GM06990 (cell line): ENCODE measurements at regions not wholly inside any gene's neighbourhood (a gene's known extent, or its start where the extent isn't known, plus 50 kb on each side); places are given as distances from the start of the nearest gene placed in this dataset.

Experiments used
- DNase-seq: peaks from one replicate; pipeline ENCODE4 v3.0.0-alpha.2; 2011; ENCODE audit not compliant: insufficient read length; ENCODE audit errors: extremely low read depth
- H3K27me3 ChIP-seq: replicated peaks from 2 replicates; pipeline ENCODE4 v1.6.0; 2011; ENCODE audit warnings: low read length; ENCODE audit not compliant: control insufficient read depth, insufficient read depth
- H3K36me3 ChIP-seq: 2 replicates; pipeline ENCODE4 v1.5.1; 2011; ENCODE audit warnings: low read length; ENCODE audit not compliant: control insufficient read depth, insufficient read depth
- H3K4me3 ChIP-seq: replicated peaks from 2 replicates; pipeline ENCODE4 v1.5.1; 2011; ENCODE audit warnings: low read depth, mild to moderate bottlenecking, control low read depth, low read length
- TF ChIP-seq, protein P1 (sequence below): IDR thresholded peaks from 2 replicates; pipeline ENCODE4 v1.5.1; 2011; ENCODE audit warnings: low read length, control low read depth, mild to moderate bottlenecking, inconsistent platforms; ENCODE audit not compliant: insufficient read depth, poor library complexity, severe bottlenecking

DNA sequence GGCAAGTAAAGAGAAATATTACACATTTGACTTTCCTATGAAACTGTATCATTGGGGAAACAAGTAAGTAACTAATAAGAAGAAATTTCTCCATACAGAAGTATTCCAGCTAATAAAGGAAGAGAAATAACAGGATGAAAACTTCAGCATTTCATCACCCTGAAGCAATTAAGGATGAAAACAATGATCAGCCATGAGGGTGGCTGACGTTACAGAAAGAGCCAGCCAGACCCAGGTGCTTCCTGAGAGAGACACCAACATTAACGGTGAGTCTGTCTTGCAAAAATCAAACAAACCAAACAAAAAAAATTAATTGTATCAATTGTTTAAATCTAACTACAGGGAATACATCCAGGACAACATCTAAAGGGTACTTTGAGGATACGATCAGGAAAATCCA lies 190.0 kb downstream of the ARRDC4 start:
- Histone ChIP-seq H3K36me3 (no peaks in the 10 kb centered on the region), H3K27me3 (no peaks in the 10 kb centered on the region), H3K4me3 (no peak overlapping the region)
- DNase-seq: no peak
- TF ChIP-seq, protein P1, sequence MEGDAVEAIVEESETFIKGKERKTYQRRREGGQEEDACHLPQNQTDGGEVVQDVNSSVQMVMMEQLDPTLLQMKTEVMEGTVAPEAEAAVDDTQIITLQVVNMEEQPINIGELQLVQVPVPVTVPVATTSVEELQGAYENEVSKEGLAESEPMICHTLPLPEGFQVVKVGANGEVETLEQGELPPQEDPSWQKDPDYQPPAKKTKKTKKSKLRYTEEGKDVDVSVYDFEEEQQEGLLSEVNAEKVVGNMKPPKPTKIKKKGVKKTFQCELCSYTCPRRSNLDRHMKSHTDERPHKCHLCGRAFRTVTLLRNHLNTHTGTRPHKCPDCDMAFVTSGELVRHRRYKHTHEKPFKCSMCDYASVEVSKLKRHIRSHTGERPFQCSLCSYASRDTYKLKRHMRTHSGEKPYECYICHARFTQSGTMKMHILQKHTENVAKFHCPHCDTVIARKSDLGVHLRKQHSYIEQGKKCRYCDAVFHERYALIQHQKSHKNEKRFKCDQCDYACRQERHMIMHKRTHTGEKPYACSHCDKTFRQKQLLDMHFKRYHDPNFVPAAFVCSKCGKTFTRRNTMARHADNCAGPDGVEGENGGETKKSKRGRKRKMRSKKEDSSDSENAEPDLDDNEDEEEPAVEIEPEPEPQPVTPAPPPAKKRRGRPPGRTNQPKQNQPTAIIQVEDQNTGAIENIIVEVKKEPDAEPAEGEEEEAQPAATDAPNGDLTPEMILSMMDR: no peak

DNA sequence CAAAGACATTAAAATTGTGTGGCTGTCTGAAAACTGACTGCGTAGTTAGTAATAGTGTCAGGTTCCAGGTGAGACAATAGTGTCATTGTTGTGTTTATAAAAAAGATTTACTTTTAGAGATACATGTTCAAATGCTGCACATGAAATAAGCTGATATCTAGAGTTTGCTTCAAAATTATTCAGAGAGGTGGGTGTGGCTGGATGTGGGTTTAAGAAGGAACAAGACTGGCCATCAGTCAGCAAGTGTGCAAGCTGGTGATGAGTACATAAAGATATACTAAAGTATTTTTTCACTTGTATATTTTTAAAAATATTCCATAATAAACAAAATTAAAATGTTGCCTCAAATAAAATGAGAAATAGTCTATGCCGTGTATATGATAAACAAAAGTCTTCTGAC lies 190.6 kb downstream of the ARRDC4 start:
- H3K36me3 ChIP-seq: no peaks in the 10 kb centered on the region
- H3K4me3 ChIP-seq: no peak overlapping the region
- no peak for DNase-seq
- H3K27me3 ChIP-seq: no peaks in the 10 kb centered on the region
- TF ChIP-seq, protein P1: no peak

DNA sequence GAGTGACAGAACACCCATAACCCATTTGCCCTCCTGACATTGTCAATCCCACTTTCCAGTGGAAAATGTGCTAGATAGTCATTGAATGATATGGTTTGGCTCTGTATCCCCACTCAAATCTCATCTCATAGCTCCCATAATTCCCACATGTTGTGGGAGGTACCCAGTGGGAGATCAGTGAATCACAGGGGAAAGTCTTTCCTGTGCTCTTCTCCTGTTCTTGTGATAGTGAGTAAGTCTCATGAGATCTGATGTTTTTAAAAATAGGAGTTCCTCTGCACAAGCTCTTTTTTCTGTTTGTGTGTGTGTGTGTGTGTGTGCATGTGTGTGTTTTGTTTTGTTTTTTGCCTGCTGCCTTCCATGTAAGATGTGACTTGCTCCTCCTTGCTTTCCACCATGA lies 191.7 kb downstream of the ARRDC4 start:
- Histone ChIP-seq H3K4me3 (no peak overlapping the region), H3K36me3 (no peaks in the 10 kb centered on the region), H3K27me3 (no peaks in the 10 kb centered on the region)
- no peak for DNase-seq
- TF ChIP-seq, protein P1: no peak

DNA sequence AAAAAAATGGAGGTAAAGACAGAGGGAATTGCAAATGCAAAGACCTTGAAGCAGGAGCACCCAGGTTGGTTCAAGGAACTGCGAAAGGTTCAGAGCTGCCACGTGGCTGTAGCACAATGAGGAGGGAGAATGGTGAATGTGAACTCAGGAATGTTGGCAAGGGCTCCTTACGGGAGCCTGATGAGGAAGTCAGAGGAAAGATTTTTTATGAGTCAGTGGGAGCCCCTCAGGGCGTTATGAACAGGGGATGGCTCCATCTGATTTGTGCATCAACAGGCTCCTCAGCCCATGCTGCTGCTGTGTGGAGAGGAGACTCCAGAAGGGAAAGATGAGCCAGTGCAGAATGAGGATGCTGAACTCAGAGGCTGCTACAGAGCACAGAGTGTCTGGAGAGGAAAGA lies 194.4 kb downstream of the ARRDC4 start:
- no peak for DNase-seq

DNA sequence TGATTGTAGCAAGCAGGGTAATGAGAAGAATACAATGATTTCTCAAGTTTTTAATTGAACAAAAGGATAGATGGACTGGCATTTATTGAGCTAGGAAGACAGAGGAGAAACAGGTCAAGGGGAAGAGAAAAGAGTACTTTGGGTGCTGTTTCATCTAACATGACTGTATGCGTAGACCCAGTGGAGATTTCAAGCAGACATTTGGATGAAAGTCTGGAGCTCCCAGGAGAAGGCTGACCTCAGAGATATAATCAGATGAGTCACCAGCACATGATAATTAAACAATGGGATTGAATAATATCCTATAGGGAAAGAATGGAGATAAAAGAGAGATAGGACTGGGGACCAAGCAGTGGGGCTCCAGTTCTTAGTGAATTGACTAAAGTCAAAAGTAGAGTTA lies 194.9 kb downstream of the ARRDC4 start:
- TF ChIP-seq, protein P1: no peak
- DNase-seq: no peak
- Histone ChIP-seq H3K27me3 (no peaks in the 10 kb centered on the region), H3K36me3 (no peaks in the 10 kb centered on the region), H3K4me3 (no peak overlapping the region)

More for the DNA sequence above, 194.4 kb downstream of the ARRDC4 start:
- TF ChIP-seq, protein P1: no peak
- H3K27me3 ChIP-seq: no peaks in the 10 kb centered on the region
- no peaks in the 10 kb centered on the region for H3K36me3 ChIP-seq
- no peak overlapping the region for H3K4me3 ChIP-seq

DNA sequence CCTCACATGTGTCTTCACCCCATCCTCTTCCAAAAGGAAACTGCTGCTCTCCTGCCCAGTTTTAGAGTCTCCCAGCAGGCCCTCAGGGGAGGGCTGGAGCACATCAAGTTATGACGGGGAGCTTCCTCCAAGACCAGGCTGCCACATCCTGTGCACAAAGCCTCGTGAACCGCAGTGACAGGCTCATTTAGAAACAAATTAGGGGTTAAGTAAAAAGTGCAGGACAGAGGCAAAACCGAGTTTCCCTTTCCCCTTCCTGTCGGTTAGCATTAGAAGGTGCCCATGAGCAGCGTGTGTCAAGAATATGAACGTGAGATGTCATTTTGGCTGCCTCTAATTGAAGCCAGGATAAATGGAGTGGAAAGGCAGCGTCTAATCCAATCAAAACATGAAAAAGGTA lies 199.7 kb downstream of the ARRDC4 start:
- TF ChIP-seq, protein P1: no peak
- no peaks in the 10 kb centered on the region for H3K27me3 ChIP-seq
- no peaks in the 10 kb centered on the region for H3K36me3 ChIP-seq
- no peak overlapping the region for H3K4me3 ChIP-seq
- no peak for DNase-seq
